Heart left ventricle (tissue), 16 donors: ENCODE measurements at regions not wholly inside any gene's neighbourhood (a gene's known extent, or its start where the extent isn't known, plus 50 kb on each side); places are given as distances from the start of the nearest gene placed in this dataset.

Experiments used
- ATAC-seq, 4 donors: fragments of 200-7000 bp; cut with Tn5 transposase; one replicate each; pipeline ENCODE4 v1.9.1; 2020 to 2022; ENCODE audit warnings: moderate library complexity in 4 of 4, mild to moderate bottlenecking in 3 of 4, moderate number of reproducible peaks in 1 of 4
- DNase-seq, 5 donors: peaks; one replicate each; pipeline ENCODE4 v3.0.0-alpha.2; 2020
- H3K27ac ChIP-seq, 12 donors: fragments of 200-600 bp; sonication (generic) in 4 of 12; one replicate each; pipeline versions ENCODE4 v1.5.0 to v1.8.0; 2016 to 2022; ENCODE audit warnings: mild to moderate bottlenecking in 2 of 12
- H3K27me3 ChIP-seq, 9 donors: fragments of 200-600 bp; sonication (generic) in 2 of 9; one replicate each; pipeline versions ENCODE4 v1.5.1 to v1.8.0; 2016 to 2022; ENCODE audit warnings: mild to moderate bottlenecking in 3 of 9
- H3K36me3 ChIP-seq, 9 donors: fragments of 200-600 bp; sonication (generic) in 2 of 9; one replicate each; pipeline versions ENCODE4 v1.5.0 to v1.8.0; 2018 to 2022; ENCODE audit warnings: mild to moderate bottlenecking in 2 of 9
- H3K4me1 ChIP-seq, 12 donors: fragments of 200-600 bp; sonication (generic) in 4 of 12; one replicate each; pipeline versions ENCODE4 v1.5.0 to v1.8.0; 2016 to 2022; ENCODE audit warnings: mild to moderate bottlenecking in 3 of 12
- H3K4me3 ChIP-seq, 12 donors: fragments of 200-600 bp; sonication (generic) in 4 of 12; one replicate each; pipeline versions ENCODE4 v1.5.0 to v1.8.0; 2017 to 2022; ENCODE audit warnings: mild to moderate bottlenecking in 9 of 12, moderate library complexity in 4 of 12
- H3K9me3 ChIP-seq, 12 donors: fragments of 200-600 bp; sonication (generic) in 4 of 12; one replicate each; pipeline versions ENCODE4 v1.5.0 to v1.8.0; 2016 to 2022; ENCODE audit warnings: mild to moderate bottlenecking in 1 of 12
- CTCF ChIP-seq, 12 donors: fragments of 200-600 bp; sonication (generic) in 4 of 12; IDR thresholded peaks; one replicate each; pipeline versions ENCODE4 v1.5.0 to v1.8.0; 2018 to 2022; ENCODE audit warnings: antibody characterized with exemption in 12 of 12, mild to moderate bottlenecking in 5 of 12
- POLR2A ChIP-seq, 2 donors: fragments of 450-650 bp; IDR thresholded peaks; one replicate each; pipeline ENCODE4 v1.6.1; 2017; ENCODE audit warnings: antibody characterized with exemption in 2 of 2, mild to moderate bottlenecking in 2 of 2, moderate library complexity in 2 of 2
- WGBS, 4 donors: extraction: QIAGEN DNeasy Blood & Tissue Kit in 2 of 4; methylation state at CpG; one replicate each; pipeline versions ENCODE4 v1.1.5 to v1.1.7; 2013 to 2018; 5-methylcytosine and 5-hydroxymethylcytosine counted together
- intact Hi-C, 10 donors: fragments of 100-400 bp; cut with DNase I; formaldehyde crosslinking; loops; one replicate each; pipeline versions ENCODE4 v1.11.1 to v1.14.2; 2022
- donor health status: ischemic (EF 13 %, LVEDD 7.1; RV severe dilation, severe dysfunction).
- donor health status: healthy with polysubstance abuse.
- donor health status: DM: no; HTN: yes; CAD: no.
- donor health status: DM: no; HTN: no; CAD: no.
- donor health status: ischemic (EF 25% LVEDD 6.9; RV normal size, moderate dysfunction).
- donor health status: ischemic (EF 25% LVEDD 5.7; RV mildly dilated, moderate dysfunction).
- donor health status: healthy.
- donor health status: DM: yes; HTN: yes; CAD: no.
- donor health status: ischemic (EF 35%, LVEDD 5.7; RV mildly dilated, moderate dysfunction).
- donor health status: nonischemic (EF 11% LVEDD 7.7; RV severe dilation, severe dysfunction).
- donor health status: DM: yes; HTN: yes; CAD: no.
- donor health status: PGD.
- donor health status: ischemic (EF 29% LVEDD 5.4; RV normal size, mild dysfunction).
- donor health status: nonischemic (EF 23%, LVEDD 6.1; RV moderate dilation, normal function).

GRCh38 chr4:138413273-138413672 lies 171.1 kb upstream of the SLC7A11 start:
- DNase-seq (no peak), ATAC-seq (no peak)
- WGBS, 4 donors = 66 to 86% (median 75%) methylated on average over 1 of the region's 1 CpG
- peaks cover 0 to 5% (median 0%) of the 10 kb centered on the region in 12 donors for H3K4me1 ChIP-seq
- TF ChIP-seq POLR2A (IDR thresholded peaks at IDR 0.05) (no peak), CTCF (IDR thresholded peaks at IDR 0.05) (no peak)
- H3K9me3 ChIP-seq = no peaks in the 10 kb centered on the region
- H3K27me3 ChIP-seq = no peaks in the 10 kb centered on the region
- H3K27ac ChIP-seq = no peak overlapping the region
- no peaks in the 10 kb centered on the region for H3K36me3 ChIP-seq
- intact Hi-C loops = no loop called here
- no peak overlapping the region for H3K4me3 ChIP-seq

- intact Hi-C loops = no loop called here
- no peak for TF ChIP-seq POLR2A (IDR thresholded peaks at IDR 0.05)
- no peak for TF ChIP-seq CTCF (IDR thresholded peaks at IDR 0.05)
- Histone ChIP-seq H3K9me3 (no peaks in the 10 kb centered on the region), H3K4me3 (no peak overlapping the region), H3K4me1 (peaks cover 0 to 5% (median 0%) of the 10 kb centered on the region in 12 donors), H3K27ac (no peak overlapping the region), H3K36me3 (no peaks in the 10 kb centered on the region), H3K27me3 (no peaks in the 10 kb centered on the region)
- ATAC-seq = no peak
- 87 to 94% (median 92%) methylated on average over 5 of the region's 5 CpGs for WGBS, 4 donors
- no peak for DNase-seq
Observed at GRCh38 chr4:138412847-138413246, 170.7 kb upstream of the SLC7A11 start.

GRCh38 chr4:138410266-138410665 lies 168.1 kb upstream of the SLC7A11 start:
- intact Hi-C loops = no loop called here
- peak; percentile 10 to 64 (median 51) for DNase-seq
- Histone ChIP-seq H3K9me3 (no peaks in the 10 kb centered on the region), H3K4me3 (no peak overlapping the region), H3K27me3 (no peaks in the 10 kb centered on the region), H3K36me3 (no peaks in the 10 kb centered on the region), H3K27ac (no peak overlapping the region), H3K4me1 (peaks cover 0 to 25% (median 0%) of the 10 kb centered on the region in 12 donors)
- TF ChIP-seq POLR2A (IDR thresholded peaks at IDR 0.05) (no peak), CTCF (IDR thresholded peaks at IDR 0.05) (no peak)
- no peak for ATAC-seq

GRCh38 chr4:138409670-138410069 lies 167.5 kb upstream of the SLC7A11 start:
- Histone ChIP-seq H3K36me3 (no peaks in the 10 kb centered on the region), H3K9me3 (no peaks in the 10 kb centered on the region), H3K4me1 (peaks cover 0 to 31% (median 0%) of the 10 kb centered on the region in 12 donors), H3K27ac (no peak overlapping the region), H3K4me3 (no peak overlapping the region), H3K27me3 (no peaks in the 10 kb centered on the region)
- intact Hi-C loops = no loop called here
- ATAC-seq = no peak
- no peak for DNase-seq
- WGBS, 4 donors = 82 to 89% (median 87%) methylated on average over 3 of the region's 3 CpGs
- no peak for TF ChIP-seq POLR2A (IDR thresholded peaks at IDR 0.05)
- TF ChIP-seq CTCF (IDR thresholded peaks at IDR 0.05) = no peak
